ENCODE measurements at regions not wholly inside any gene's neighbourhood (a gene's known extent, or its start where the extent isn't known, plus 50 kb on each side); places are given as distances from the start of the nearest gene placed in this dataset.

GRCh38 chr2:12941203-12941602 is 224.5 kb downstream of the TRIB2 start:
- POLR2A ChIA-PET, result no interaction called here
- CTCF ChIA-PET (ENCODE audit: unreplicated experiment), result no interaction called here
- no peaks in the 10 kb centered on the region for H3K4me1 ChIP-seq (ENCODE audit: insufficient read depth, low read length, poor library complexity, severe bottlenecking)
- H3K9me2 ChIP-seq (ENCODE audit: insufficient read depth, low read length), result no peaks in the 10 kb centered on the region
- no TSS peak for BruUV-seq (replicated peaks)
- H3K9me3 ChIP-seq (ENCODE audit: low read length), result no peaks in the 10 kb centered on the region
- intact Hi-C loops (cut with micrococcal nuclease; ENCODE audit: unreplicated experiment), result no loop called here
- no peaks in the 10 kb centered on the region for H4K20me1 ChIP-seq (ENCODE audit: insufficient read depth, low read length)
- no peak overlapping the region for H3K4me2 ChIP-seq (ENCODE audit: low read length)
- no peaks in the 10 kb centered on the region for H3K36me3 ChIP-seq (ENCODE audit: insufficient read depth, low read length)
- no peak overlapping the region for H3K27ac ChIP-seq (ENCODE audit: low read depth, low read length, poor library complexity, severe bottlenecking)
- TF ChIP-seq, protein P1, sequence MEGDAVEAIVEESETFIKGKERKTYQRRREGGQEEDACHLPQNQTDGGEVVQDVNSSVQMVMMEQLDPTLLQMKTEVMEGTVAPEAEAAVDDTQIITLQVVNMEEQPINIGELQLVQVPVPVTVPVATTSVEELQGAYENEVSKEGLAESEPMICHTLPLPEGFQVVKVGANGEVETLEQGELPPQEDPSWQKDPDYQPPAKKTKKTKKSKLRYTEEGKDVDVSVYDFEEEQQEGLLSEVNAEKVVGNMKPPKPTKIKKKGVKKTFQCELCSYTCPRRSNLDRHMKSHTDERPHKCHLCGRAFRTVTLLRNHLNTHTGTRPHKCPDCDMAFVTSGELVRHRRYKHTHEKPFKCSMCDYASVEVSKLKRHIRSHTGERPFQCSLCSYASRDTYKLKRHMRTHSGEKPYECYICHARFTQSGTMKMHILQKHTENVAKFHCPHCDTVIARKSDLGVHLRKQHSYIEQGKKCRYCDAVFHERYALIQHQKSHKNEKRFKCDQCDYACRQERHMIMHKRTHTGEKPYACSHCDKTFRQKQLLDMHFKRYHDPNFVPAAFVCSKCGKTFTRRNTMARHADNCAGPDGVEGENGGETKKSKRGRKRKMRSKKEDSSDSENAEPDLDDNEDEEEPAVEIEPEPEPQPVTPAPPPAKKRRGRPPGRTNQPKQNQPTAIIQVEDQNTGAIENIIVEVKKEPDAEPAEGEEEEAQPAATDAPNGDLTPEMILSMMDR (conservative IDR thresholded peaks at IDR 0.05; ENCODE audit: low read length), result no peak
- no peak for TF ChIP-seq EZH2phosphoT487 (IDR thresholded peaks at IDR 0.05; ENCODE audit: borderline replicate concordance, low read depth, low read length)
- H2AFZ ChIP-seq (ENCODE audit: low read length), result no peak overlapping the region
- no peak overlapping the region for H3K4me3 ChIP-seq (ENCODE audit: low read depth, low read length, poor library complexity, severe bottlenecking)
- no peaks in the 10 kb centered on the region for H3K79me2 ChIP-seq (ENCODE audit: insufficient read depth, low read depth, low read length)
- no peak for DNase-seq (ENCODE audit: low spot score)

- Histone ChIP-seq H2AFZ (ENCODE audit: low read length) (no peak overlapping the region), H3K4me1 (ENCODE audit: insufficient read depth, low read length, poor library complexity, severe bottlenecking) (no peaks in the 10 kb centered on the region), H3K9me2 (ENCODE audit: insufficient read depth, low read length) (no peaks in the 10 kb centered on the region), H3K79me2 (ENCODE audit: insufficient read depth, low read depth, low read length) (no peaks in the 10 kb centered on the region), H3K4me2 (ENCODE audit: low read length) (no peak overlapping the region), H3K4me3 (ENCODE audit: low read depth, low read length, poor library complexity, severe bottlenecking) (no peak overlapping the region), H3K27ac (ENCODE audit: low read depth, low read length, poor library complexity, severe bottlenecking) (no peak overlapping the region), H4K20me1 (ENCODE audit: insufficient read depth, low read length) (no peaks in the 10 kb centered on the region), H3K36me3 (ENCODE audit: insufficient read depth, low read length) (no peaks in the 10 kb centered on the region), H3K9me3 (ENCODE audit: low read length) (no peaks in the 10 kb centered on the region)
- TF ChIP-seq EZH2phosphoT487 (IDR thresholded peaks at IDR 0.05; ENCODE audit: borderline replicate concordance, low read depth, low read length), result no peak
- TF ChIP-seq, protein P1 (conservative IDR thresholded peaks at IDR 0.05; ENCODE audit: low read length), result no peak
- ChIA-PET POLR2A (interaction anchor here (0.6 to 1.2 kb wide), 3 partner anchors 13 to 1710 kb away, joined by 3 read pairs; no protein-coding TSS in a partner anchor), CTCF (ENCODE audit: unreplicated experiment) (interaction anchor here (0.6 kb wide), 1 partner anchor 42 kb away, joined by 3 read pairs; no protein-coding TSS in a partner anchor)
- BruUV-seq (replicated peaks), result no TSS peak
- intact Hi-C loops (cut with micrococcal nuclease; ENCODE audit: unreplicated experiment), result no loop called here
- DNase-seq (ENCODE audit: low spot score), result no peak
Measured at GRCh38 chr2:12948231-12948960, 231.7 kb downstream of the TRIB2 start.

- no peaks in the 10 kb centered on the region for H3K36me3 ChIP-seq (ENCODE audit: insufficient read depth, low read length)
- DNase-seq (ENCODE audit: low spot score), result no peak
- intact Hi-C loops (cut with micrococcal nuclease; ENCODE audit: unreplicated experiment), result no loop called here
- TF ChIP-seq EZH2phosphoT487 (IDR thresholded peaks at IDR 0.05; ENCODE audit: borderline replicate concordance, low read depth, low read length), result no peak
- TF ChIP-seq, protein P1 (conservative IDR thresholded peaks at IDR 0.05; ENCODE audit: low read length), result no peak
- POLR2A ChIA-PET, result interaction anchor here (1.0 to 1.2 kb wide), 2 partner anchors 13 to 15 kb away, joined by 3 read pairs; no protein-coding TSS in a partner anchor
- CTCF ChIA-PET (ENCODE audit: unreplicated experiment), result interaction anchor here (0.6 kb wide), 1 partner anchor 42 kb away, joined by 3 read pairs; no protein-coding TSS in a partner anchor
- no peak overlapping the region for H3K4me2 ChIP-seq (ENCODE audit: low read length)
- no peaks in the 10 kb centered on the region for H3K9me2 ChIP-seq (ENCODE audit: insufficient read depth, low read length)
- no peaks in the 10 kb centered on the region for H4K20me1 ChIP-seq (ENCODE audit: insufficient read depth, low read length)
- no TSS peak for BruUV-seq (replicated peaks)
- H3K4me3 ChIP-seq (ENCODE audit: low read depth, low read length, poor library complexity, severe bottlenecking), result no peak overlapping the region
- H3K79me2 ChIP-seq (ENCODE audit: insufficient read depth, low read depth, low read length), result no peaks in the 10 kb centered on the region
- no peaks in the 10 kb centered on the region for H3K9me3 ChIP-seq (ENCODE audit: low read length)
- H3K27ac ChIP-seq (ENCODE audit: low read depth, low read length, poor library complexity, severe bottlenecking), result no peak overlapping the region
- no peaks in the 10 kb centered on the region for H3K4me1 ChIP-seq (ENCODE audit: insufficient read depth, low read length, poor library complexity, severe bottlenecking)
- H2AFZ ChIP-seq (ENCODE audit: low read length), result no peak overlapping the region
Measured at GRCh38 chr2:12948961-12949353, 232.2 kb downstream of the TRIB2 start.
